GM23338 (cell line): ENCODE measurements at regions not wholly inside any gene's neighbourhood (a gene's known extent, or its start where the extent isn't known, plus 50 kb on each side); places are given as distances from the start of the nearest gene placed in this dataset.
A peak's percentile ranks its signal among the peaks of the same experiment; 100 is the strongest.

Experiments
- ATAC-seq: fragments of 200-7000 bp; cut with Tn5 transposase; 3 replicates; pipeline ENCODE4 v1.9.1; 2020
- DNase-seq: peaks from one replicate; pipeline ENCODE4 v3.0.0-alpha.2; 2015; ENCODE audit warnings: low spot score
- H2AFZ ChIP-seq: fragments of 200-600 bp; sonication (generic); 2 replicates; pipeline ENCODE4 v1.8.0; 2016; ENCODE audit warnings: antibody characterized with exemption, mild to moderate bottlenecking, moderate library complexity
- H3F3A ChIP-seq: fragments of 200-600 bp; sonication (generic); replicated peaks from 2 replicates; pipeline ENCODE4 v1.8.0; 2017; ENCODE audit warnings: antibody characterized with exemption, mixed run types, low read depth
- H3K27ac ChIP-seq: fragments of 200-600 bp; sonication (generic); 2 replicates; pipeline ENCODE4 v1.6.1; 2016; ENCODE audit warnings: low read depth
- H3K27me3 ChIP-seq: fragments of 200-600 bp; sonication (generic); 2 replicates; pipeline ENCODE4 v1.8.0; 2016; ENCODE audit warnings: mild to moderate bottlenecking, mixed run types, moderate library complexity; ENCODE audit not compliant: insufficient read depth
- H3K36me3 ChIP-seq: fragments of 200-600 bp; sonication (generic); 2 replicates; pipeline ENCODE4 v1.8.0; 2016; ENCODE audit warnings: mild to moderate bottlenecking; ENCODE audit not compliant: insufficient read depth
- H3K4me1 ChIP-seq: fragments of 200-600 bp; sonication (generic); 2 replicates; pipeline ENCODE4 v1.8.0; 2016; ENCODE audit warnings: mild to moderate bottlenecking, moderate library complexity; ENCODE audit not compliant: insufficient read depth
- H3K4me2 ChIP-seq: fragments of 200-600 bp; sonication (generic); 2 replicates; pipeline ENCODE4 v1.7.1; 2017; ENCODE audit warnings: mixed run types
- H3K4me3 ChIP-seq: fragments of 200-600 bp; sonication (generic); 2 replicates; pipeline ENCODE4 v1.6.1; 2016; ENCODE audit warnings: mixed run types
- H3K79me2 ChIP-seq: fragments of 200-600 bp; sonication (generic); replicated peaks from 2 replicates; pipeline ENCODE4 v1.8.0; 2017; ENCODE audit warnings: mild to moderate bottlenecking; ENCODE audit not compliant: insufficient read depth
- H3K9me2 ChIP-seq: fragments of 200-600 bp; sonication (generic); 2 replicates; pipeline ENCODE4 v1.8.0; 2017; ENCODE audit not compliant: insufficient read depth
- H4K20me1 ChIP-seq: fragments of 200-600 bp; sonication (generic); replicated peaks from 2 replicates; pipeline ENCODE4 v1.8.0; 2017; ENCODE audit warnings: mild to moderate bottlenecking; ENCODE audit not compliant: insufficient read depth
- H3K27ac Mint-ChIP-seq: 2 replicates; pipeline ENCODE4 v1.8.0; 2020; ENCODE audit warnings: inconsistent platforms, mild to moderate bottlenecking, moderate library complexity, mixed read lengths
- H3K27me3 Mint-ChIP-seq: 3 replicates; pipeline ENCODE4 v1.8.0; 2022; ENCODE audit warnings: low read depth, mild to moderate bottlenecking, moderate library complexity, mixed read lengths, inconsistent platforms; ENCODE audit not compliant: insufficient read depth, poor library complexity
- H3K36me3 Mint-ChIP-seq: 3 replicates; pipeline ENCODE4 v1.8.0; 2021; ENCODE audit warnings: low read depth, mild to moderate bottlenecking, inconsistent platforms, moderate library complexity, mixed read lengths
- H3K4me1 Mint-ChIP-seq: 3 replicates; pipeline ENCODE4 v1.8.0; 2020; ENCODE audit warnings: mild to moderate bottlenecking, inconsistent platforms, mixed read lengths
- H3K4me3 Mint-ChIP-seq: 3 replicates; pipeline ENCODE4 v1.8.0; 2021; ENCODE audit warnings: moderate library complexity, mild to moderate bottlenecking, inconsistent platforms, mixed read lengths
- H3K9me3 Mint-ChIP-seq: 3 replicates; pipeline ENCODE4 v1.8.0; 2020; ENCODE audit warnings: moderate library complexity, mild to moderate bottlenecking, inconsistent platforms, mixed read lengths
- EZH2 ChIP-seq: fragments of 200-600 bp; sonication (generic); IDR thresholded peaks from one replicate; pipeline ENCODE4 v1.8.0; 2017; ENCODE audit warnings: antibody characterized with exemption, mild to moderate bottlenecking, low read depth; ENCODE audit not compliant: unreplicated experiment
- JUNB ChIP-seq: IDR thresholded peaks from one replicate; pipeline ENCODE4 v1.6.1; 2016; ENCODE audit warnings: antibody characterized with exemption; ENCODE audit not compliant: unreplicated experiment
- ZNF114 ChIP-seq: fragments of 250-450 bp; sonication (Bioruptor Pico); IDR thresholded peaks from 2 replicates; pipeline ENCODE4 v1.5.0; 2020; ENCODE audit warnings: mild to moderate bottlenecking, moderate library complexity
- ZNF331 ChIP-seq: fragments of 250-450 bp; sonication (Bioruptor Pico); IDR thresholded peaks from 2 replicates; pipeline ENCODE4 v1.5.0; 2020; ENCODE audit warnings: low read depth, mild to moderate bottlenecking, moderate library complexity
- TF ChIP-seq, protein P1 (sequence below): fragments of 250-450 bp; sonication (Bioruptor Pico); IDR thresholded peaks from 2 replicates; pipeline ENCODE4 v1.5.0; 2020; ENCODE audit warnings: mild to moderate bottlenecking, moderate library complexity
- TF ChIP-seq, protein P2 (sequence below): IDR thresholded peaks from 2 replicates; pipeline ENCODE4 v1.6.1; 2016; ENCODE audit warnings: antibody characterized with exemption
- TF ChIP-seq, protein P3 (sequence below): IDR thresholded peaks from one replicate; pipeline ENCODE4 v1.6.1; 2018; ENCODE audit warnings: antibody characterized with exemption; ENCODE audit not compliant: unreplicated experiment

DNA sequence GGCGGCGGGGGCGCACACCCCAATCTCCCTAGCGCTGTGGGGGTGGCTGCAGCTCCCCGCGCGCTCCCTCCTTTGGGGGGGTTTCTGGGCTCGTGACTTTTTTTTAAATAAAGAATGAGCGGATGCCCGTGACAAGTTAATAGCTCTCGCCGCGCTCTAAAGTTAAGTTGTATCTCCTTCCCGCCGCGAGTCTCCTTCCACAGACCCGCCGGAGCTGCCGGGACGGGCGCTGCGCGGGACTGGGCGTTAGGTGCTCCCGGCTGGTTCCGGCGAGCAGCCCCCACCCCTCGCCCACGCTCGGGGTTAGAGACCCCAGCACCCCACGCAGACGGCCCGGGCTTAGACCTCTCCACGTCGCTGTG is 82.6 kb upstream of the HMGA2 start (continued):
- TF ChIP-seq, protein P1, sequence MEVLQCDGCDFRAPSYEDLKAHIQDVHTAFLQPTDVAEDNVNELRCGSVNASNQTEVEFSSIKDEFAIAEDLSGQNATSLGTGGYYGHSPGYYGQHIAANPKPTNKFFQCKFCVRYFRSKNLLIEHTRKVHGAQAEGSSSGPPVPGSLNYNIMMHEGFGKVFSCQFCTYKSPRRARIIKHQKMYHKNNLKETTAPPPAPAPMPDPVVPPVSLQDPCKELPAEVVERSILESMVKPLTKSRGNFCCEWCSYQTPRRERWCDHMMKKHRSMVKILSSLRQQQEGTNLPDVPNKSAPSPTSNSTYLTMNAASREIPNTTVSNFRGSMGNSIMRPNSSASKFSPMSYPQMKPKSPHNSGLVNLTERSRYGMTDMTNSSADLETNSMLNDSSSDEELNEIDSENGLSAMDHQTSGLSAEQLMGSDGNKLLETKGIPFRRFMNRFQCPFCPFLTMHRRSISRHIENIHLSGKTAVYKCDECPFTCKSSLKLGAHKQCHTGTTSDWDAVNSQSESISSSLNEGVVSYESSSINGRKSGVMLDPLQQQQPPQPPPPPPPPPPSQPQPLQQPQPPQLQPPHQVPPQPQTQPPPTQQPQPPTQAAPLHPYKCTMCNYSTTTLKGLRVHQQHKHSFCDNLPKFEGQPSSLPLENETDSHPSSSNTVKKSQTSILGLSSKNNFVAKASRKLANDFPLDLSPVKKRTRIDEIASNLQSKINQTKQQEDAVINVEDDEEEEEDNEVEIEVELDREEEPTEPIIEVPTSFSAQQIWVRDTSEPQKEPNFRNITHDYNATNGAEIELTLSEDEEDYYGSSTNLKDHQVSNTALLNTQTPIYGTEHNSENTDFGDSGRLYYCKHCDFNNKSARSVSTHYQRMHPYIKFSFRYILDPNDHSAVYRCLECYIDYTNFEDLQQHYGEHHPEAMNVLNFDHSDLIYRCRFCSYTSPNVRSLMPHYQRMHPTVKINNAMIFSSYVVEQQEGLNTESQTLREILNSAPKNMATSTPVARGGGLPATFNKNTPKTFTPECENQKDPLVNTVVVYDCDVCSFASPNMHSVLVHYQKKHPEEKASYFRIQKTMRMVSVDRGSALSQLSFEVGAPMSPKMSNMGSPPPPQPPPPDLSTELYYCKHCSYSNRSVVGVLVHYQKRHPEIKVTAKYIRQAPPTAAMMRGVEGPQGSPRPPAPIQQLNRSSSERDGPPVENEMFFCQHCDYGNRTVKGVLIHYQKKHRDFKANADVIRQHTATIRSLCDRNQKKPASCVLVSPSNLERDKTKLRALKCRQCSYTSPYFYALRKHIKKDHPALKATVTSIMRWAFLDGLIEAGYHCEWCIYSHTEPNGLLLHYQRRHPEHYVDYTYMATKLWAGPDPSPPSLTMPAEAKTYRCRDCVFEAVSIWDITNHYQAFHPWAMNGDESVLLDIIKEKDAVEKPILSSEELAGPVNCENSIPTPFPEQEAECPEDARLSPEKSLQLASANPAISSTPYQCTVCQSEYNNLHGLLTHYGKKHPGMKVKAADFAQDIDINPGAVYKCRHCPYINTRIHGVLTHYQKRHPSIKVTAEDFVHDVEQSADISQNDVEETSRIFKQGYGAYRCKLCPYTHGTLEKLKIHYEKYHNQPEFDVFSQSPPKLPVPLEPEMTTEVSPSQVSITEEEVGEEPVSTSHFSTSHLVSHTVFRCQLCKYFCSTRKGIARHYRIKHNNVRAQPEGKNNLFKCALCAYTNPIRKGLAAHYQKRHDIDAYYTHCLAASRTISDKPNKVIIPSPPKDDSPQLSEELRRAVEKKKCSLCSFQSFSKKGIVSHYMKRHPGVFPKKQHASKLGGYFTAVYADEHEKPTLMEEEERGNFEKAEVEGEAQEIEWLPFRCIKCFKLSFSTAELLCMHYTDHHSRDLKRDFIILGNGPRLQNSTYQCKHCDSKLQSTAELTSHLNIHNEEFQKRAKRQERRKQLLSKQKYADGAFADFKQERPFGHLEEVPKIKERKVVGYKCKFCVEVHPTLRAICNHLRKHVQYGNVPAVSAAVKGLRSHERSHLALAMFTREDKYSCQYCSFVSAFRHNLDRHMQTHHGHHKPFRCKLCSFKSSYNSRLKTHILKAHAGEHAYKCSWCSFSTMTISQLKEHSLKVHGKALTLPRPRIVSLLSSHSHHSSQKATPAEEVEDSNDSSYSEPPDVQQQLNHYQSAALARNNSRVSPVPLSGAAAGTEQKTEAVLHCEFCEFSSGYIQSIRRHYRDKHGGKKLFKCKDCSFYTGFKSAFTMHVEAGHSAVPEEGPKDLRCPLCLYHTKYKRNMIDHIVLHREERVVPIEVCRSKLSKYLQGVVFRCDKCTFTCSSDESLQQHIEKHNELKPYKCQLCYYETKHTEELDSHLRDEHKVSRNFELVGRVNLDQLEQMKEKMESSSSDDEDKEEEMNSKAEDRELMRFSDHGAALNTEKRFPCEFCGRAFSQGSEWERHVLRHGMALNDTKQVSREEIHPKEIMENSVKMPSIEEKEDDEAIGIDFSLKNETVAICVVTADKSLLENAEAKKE (CRISPR knock-in tag): no peak
- TF ChIP-seq, protein P2, sequence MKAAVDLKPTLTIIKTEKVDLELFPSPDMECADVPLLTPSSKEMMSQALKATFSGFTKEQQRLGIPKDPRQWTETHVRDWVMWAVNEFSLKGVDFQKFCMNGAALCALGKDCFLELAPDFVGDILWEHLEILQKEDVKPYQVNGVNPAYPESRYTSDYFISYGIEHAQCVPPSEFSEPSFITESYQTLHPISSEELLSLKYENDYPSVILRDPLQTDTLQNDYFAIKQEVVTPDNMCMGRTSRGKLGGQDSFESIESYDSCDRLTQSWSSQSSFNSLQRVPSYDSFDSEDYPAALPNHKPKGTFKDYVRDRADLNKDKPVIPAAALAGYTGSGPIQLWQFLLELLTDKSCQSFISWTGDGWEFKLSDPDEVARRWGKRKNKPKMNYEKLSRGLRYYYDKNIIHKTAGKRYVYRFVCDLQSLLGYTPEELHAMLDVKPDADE: no peak
- TF ChIP-seq EZH2 (no peak), ZNF114 (CRISPR knock-in tag) (no peak)

DNA sequence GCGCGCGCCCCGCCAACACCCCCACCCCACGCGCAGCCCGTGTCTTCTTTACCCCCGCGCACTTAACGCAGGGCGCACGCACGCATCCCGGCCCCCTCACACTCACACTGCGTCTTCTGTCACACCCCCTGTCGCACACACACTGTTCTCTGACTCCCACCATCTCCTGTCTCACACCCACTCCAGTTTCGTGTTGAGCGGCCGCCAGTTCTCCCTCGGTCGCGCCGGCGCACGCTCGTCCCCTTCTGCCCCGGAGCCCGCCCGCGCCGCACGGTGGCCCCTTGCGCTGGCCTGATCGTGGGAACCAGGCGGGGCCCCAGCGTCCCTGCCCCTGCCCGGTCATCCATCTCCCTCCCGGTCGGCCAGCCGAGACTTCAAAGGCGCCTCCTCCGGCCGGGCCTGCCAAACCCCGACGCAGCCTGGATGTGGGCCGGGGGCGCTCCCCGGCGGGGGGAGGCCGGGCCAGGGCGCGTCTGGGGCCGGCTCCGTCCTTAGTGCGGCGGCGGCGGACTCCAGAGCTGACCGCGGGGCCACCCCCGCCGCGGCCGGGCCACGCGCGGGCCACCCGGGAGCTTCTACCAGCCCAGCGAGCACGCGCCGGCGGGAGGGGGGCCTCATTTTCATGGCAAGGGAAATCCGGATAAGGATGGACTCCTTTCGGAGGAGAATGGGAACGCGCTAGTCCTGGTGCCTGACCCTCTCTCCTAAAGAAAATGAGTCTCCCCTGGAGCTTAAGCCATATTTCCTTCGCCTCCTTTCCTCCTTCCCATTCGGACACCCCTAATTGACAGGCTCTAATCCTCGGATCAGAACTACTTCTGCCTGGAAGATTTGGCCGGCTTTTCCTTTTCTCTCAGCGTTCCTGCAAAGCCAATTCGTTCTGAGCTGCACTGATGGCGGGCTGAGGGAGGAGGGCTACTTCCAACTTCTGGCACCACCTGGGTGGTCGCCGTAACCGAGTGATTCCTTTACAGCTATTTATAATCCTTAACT is 82.0 kb upstream of the HMGA2 start:
- H3K4me1 Mint-ChIP-seq: peaks cover 24% of the 10 kb centered on the region
- Histone ChIP-seq H4K20me1 (no peaks in the 10 kb centered on the region), H3K4me2 (peak overlapping the region; percentile 90)
- TF ChIP-seq, protein P3, sequence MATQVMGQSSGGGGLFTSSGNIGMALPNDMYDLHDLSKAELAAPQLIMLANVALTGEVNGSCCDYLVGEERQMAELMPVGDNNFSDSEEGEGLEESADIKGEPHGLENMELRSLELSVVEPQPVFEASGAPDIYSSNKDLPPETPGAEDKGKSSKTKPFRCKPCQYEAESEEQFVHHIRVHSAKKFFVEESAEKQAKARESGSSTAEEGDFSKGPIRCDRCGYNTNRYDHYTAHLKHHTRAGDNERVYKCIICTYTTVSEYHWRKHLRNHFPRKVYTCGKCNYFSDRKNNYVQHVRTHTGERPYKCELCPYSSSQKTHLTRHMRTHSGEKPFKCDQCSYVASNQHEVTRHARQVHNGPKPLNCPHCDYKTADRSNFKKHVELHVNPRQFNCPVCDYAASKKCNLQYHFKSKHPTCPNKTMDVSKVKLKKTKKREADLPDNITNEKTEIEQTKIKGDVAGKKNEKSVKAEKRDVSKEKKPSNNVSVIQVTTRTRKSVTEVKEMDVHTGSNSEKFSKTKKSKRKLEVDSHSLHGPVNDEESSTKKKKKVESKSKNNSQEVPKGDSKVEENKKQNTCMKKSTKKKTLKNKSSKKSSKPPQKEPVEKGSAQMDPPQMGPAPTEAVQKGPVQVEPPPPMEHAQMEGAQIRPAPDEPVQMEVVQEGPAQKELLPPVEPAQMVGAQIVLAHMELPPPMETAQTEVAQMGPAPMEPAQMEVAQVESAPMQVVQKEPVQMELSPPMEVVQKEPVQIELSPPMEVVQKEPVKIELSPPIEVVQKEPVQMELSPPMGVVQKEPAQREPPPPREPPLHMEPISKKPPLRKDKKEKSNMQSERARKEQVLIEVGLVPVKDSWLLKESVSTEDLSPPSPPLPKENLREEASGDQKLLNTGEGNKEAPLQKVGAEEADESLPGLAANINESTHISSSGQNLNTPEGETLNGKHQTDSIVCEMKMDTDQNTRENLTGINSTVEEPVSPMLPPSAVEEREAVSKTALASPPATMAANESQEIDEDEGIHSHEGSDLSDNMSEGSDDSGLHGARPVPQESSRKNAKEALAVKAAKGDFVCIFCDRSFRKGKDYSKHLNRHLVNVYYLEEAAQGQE: no peak
- TF ChIP-seq ZNF331 (CRISPR knock-in tag): no peak
- TF ChIP-seq JUNB: no peak
- TF ChIP-seq, protein P2: no peak
- TF ChIP-seq EZH2: no peak

More for the DNA sequence above, 82.0 kb upstream of the HMGA2 start:
- Histone ChIP-seq H3F3A (no peaks in the 10 kb centered on the region), H3K27ac (no peak overlapping the region), H3K9me2 (0 out of 2 replicates have a peak, but pooled peaks cover 3% of the 10 kb centered on the region), H2AFZ (peak overlapping the region; percentile 79), H3K4me1 (peaks cover 27% of the 10 kb centered on the region), H3K4me3 (peak overlapping the region; percentile 83), H3K36me3 (no peaks in the 10 kb centered on the region), H3K79me2 (no peaks in the 10 kb centered on the region), H3K27me3 (peaks cover 10% of the 10 kb centered on the region)
- H3K36me3 Mint-ChIP-seq: no peaks in the 10 kb centered on the region; the same call in 2 of the 3 replicates
- H3K27me3 Mint-ChIP-seq: peaks cover 13% of the 10 kb centered on the region
- H3K27ac Mint-ChIP-seq: no peak overlapping the region
- DNase-seq: peak; percentile 79
- peaks cover 6% of the 10 kb centered on the region; the same call in 2 of the 3 replicates for H3K9me3 Mint-ChIP-seq
- peak overlapping the region; percentile 91 for H3K4me3 Mint-ChIP-seq
- peak; percentile 76 for ATAC-seq
